Dendritic cell treated with granulocyte-macrophage colony-stimulating factor and Interleukin-4, amounts not matched to agents 40 ng/mL and 50 ng/mL, for 4 days (primary cell): ENCODE measurements at regions not wholly inside any gene's neighbourhood (a gene's known extent, or its start where the extent isn't known, plus 50 kb on each side); places are given as distances from the start of the nearest gene placed in this dataset.

Experiments used
- H3K27ac Mint-ChIP-seq: one replicate; pipeline ENCODE4 v1.8.0; 2022; ENCODE audit warnings: mild to moderate bottlenecking, mixed read lengths
- H3K27me3 Mint-ChIP-seq: one replicate; pipeline ENCODE4 v1.8.0; 2022; ENCODE audit warnings: mild to moderate bottlenecking, mixed read lengths
- H3K36me3 Mint-ChIP-seq: one replicate; pipeline ENCODE4 v1.8.0; 2022; ENCODE audit warnings: low read depth, mixed read lengths
- H3K4me1 Mint-ChIP-seq: one replicate; pipeline ENCODE4 v1.8.0; 2022; ENCODE audit warnings: low read depth, mixed read lengths
- H3K4me3 Mint-ChIP-seq: one replicate; pipeline ENCODE4 v1.8.0; 2022; ENCODE audit warnings: mild to moderate bottlenecking, moderate library complexity, mixed read lengths
- H3K9me3 Mint-ChIP-seq: one replicate; pipeline ENCODE4 v1.8.0; 2022; ENCODE audit warnings: mixed read lengths
- intact Hi-C: fragments of 100-400 bp; cut with micrococcal nuclease; formaldehyde crosslinking; loops from one replicate; pipeline ENCODE4 v1.15.0; 2022

DNA sequence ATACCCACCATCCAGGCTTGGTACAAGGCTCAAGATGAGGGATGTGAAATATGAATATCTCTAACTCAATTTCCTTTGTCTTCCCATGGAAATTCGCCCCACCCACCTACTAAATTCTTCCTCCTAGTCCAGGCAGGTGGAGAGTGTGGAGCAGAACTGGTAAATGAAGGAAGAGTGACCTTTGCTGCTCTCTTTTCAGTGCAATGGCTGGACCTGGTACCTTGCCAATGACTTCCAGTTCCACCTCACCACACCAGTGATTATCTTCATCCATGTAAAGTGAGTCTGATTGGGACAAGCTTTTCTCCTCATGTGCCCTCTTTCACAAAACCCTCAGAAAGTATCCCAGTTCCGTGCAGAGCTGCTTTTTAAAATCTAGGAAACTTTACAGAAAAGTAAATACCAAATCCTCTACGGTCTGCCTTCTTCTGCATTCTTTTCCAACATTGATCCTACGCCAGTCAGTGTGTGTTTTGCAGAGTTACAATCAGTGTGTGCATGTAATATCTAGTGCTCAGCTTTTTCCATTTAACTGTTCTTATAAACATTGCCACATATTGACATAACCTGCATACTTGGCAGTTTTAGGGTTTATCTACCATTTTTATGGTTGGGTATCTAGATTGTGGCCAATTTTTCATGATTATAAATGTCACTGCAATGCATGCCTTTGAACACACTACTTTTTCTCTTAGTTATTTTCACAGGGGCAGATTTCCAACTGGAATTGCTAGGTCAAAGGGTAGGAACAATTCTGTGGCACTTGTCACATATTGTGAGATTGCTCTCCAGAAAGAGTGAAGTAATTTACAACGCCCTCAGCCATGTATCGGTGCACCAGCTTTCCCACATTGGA, 86.5 kb upstream of the SEC11C start:
- Mint-ChIP-seq H3K4me3 (no peak overlapping the region), H3K9me3 (no peaks in the 10 kb centered on the region), H3K36me3 (no peaks in the 10 kb centered on the region), H3K27me3 (peaks cover 12% of the 10 kb centered on the region), H3K27ac (no peak overlapping the region), H3K4me1 (peaks cover 3% of the 10 kb centered on the region)
- intact Hi-C loops, result no loop called here

DNA sequence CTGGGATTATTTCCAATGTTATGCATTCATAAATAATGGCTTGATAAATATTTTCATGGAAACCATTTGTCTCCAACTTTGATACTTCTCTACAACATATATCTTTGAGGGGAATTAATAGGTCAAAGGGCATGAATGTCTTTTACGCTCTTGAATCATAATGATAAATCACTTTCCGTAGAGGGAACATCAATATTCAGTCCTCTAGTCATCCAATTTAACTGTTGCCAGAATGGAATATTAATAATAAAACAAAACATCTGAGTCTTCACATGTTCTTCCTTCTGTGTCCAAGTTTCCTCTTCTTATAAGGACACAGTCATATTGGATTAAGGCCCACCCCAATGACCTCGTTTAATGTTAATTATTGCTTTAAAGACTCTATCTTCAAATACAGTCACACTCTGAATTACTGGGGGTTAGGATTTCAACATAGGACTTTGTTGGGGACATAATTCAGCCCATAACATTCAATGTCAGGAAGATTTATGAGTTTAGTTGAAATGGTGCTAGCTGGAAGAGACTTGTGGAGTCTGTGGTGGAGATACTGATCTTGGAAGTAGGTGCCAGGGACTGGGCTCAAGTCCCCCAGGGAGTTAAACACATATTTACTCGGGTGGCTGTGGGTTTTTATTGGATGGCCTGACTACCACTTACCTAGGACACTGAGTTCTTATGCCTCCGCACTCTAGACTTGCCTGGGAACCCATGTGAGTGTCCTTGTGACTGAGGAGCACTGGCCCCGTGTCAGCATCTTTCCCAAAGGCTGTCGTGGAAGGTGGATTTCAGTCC, 85.0 kb upstream of the SEC11C start:
- no peak overlapping the region for H3K27ac Mint-ChIP-seq
- intact Hi-C loops, result no loop called here
- H3K27me3 Mint-ChIP-seq, result peaks cover 6% of the 10 kb centered on the region
- peaks cover 3% of the 10 kb centered on the region for H3K4me1 Mint-ChIP-seq
- H3K4me3 Mint-ChIP-seq, result no peak overlapping the region
- no peaks in the 10 kb centered on the region for H3K9me3 Mint-ChIP-seq
- H3K36me3 Mint-ChIP-seq, result no peaks in the 10 kb centered on the region

DNA sequence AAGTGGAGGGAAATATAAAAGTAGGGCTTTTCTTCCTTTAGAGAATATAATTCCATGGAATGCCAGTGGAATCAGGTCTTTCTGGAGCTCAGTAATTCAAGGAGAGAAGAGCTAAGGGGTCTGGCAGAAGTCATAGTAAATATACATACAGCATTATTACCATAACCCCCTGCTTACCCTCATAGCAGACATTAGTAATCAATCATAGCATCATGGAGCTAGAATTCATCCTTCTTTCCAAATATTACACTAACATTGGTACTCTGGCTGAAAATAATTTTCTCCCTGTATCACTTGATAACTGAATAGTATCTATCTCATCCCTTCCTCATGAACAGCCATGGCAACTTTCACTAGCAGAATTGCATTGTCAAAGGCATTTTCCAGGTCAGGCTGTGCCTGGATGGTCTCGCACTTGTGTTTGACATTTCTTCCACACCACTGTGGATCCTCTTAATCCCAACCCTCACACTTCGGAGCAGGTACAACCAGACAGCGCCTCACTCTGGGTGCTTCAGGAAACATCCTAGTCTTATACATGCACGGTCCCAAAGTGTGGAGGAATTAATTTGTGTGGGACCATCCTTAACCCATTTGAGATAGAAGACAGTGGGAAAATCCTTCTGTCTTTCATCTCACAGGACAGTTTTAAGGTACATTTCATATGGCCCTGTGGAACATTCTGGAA, 84.2 kb upstream of the SEC11C start:
- no peaks in the 10 kb centered on the region for H3K9me3 Mint-ChIP-seq
- peaks cover 3% of the 10 kb centered on the region for H3K4me1 Mint-ChIP-seq
- H3K27me3 Mint-ChIP-seq, result peaks cover 1% of the 10 kb centered on the region
- intact Hi-C loops, result no loop called here
- H3K4me3 Mint-ChIP-seq, result no peak overlapping the region
- H3K27ac Mint-ChIP-seq, result no peak overlapping the region
- no peaks in the 10 kb centered on the region for H3K36me3 Mint-ChIP-seq

DNA sequence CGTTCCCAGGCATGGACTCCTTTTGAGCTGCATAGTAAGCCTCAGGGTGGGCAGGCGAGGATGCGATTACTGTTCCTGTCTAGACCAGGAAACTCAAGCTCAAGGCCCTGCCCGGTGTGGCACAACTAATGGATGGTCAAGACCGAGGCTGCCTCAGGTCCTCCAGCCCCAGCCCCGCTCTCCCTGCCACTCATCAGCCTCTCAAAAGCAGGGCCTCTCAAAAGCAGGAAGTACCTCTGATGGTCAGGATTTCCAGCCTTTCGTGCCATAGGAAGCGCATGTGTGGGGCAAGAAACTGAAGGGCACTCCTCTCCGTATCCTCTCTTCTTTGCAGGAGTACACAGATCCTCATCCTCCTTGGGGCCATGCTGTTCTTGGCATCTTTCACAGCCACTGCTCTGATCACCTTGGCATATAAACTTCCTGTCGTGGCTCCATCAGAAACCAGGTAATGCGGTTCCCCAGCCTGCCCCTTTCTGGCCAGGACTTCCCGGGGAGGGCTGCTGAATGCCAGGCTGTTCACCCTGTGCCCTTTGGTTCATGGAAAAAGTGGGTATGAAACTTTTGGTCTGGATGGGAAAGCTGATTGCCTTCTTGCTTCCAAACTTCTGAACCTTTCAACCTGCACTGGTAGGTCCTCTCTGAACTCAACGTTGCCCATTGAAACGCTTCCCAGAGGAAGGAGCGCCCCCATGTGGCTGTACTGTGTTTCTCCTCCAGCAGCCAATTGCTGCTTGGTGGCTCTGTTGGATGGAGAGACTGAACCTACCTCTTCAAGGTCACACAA, 82.8 kb upstream of the SEC11C start:
- peaks cover 3% of the 10 kb centered on the region for H3K4me1 Mint-ChIP-seq
- no peaks in the 10 kb centered on the region for H3K36me3 Mint-ChIP-seq
- H3K4me3 Mint-ChIP-seq, result no peak overlapping the region
- H3K27ac Mint-ChIP-seq, result no peak overlapping the region
- intact Hi-C loops, result loop anchor here (1.0 kb wide), 1 partner anchor 276 kb away; no protein-coding TSS in a partner anchor
- peaks cover 3% of the 10 kb centered on the region for H3K27me3 Mint-ChIP-seq
- H3K9me3 Mint-ChIP-seq, result no peaks in the 10 kb centered on the region

DNA sequence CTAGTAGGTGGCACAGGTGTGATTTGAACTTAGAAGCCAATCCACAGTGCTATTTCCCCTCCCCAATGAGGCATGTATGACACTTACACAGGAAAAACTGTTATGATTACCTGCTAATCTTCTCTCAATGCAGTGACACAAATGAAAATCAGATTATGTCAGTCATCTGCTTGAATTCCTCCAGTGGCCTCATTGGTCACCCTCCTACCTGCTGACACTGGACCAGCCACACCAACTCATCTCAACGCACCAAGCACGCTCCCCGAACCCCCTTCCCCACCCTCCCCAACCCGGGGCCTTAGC, 82.2 kb upstream of the SEC11C start:
- Mint-ChIP-seq H3K27ac (no peak overlapping the region), H3K9me3 (no peaks in the 10 kb centered on the region)
- intact Hi-C loops, result loop anchor here (1.0 kb wide), 1 partner anchor 276 kb away; no protein-coding TSS in a partner anchor

DNA sequence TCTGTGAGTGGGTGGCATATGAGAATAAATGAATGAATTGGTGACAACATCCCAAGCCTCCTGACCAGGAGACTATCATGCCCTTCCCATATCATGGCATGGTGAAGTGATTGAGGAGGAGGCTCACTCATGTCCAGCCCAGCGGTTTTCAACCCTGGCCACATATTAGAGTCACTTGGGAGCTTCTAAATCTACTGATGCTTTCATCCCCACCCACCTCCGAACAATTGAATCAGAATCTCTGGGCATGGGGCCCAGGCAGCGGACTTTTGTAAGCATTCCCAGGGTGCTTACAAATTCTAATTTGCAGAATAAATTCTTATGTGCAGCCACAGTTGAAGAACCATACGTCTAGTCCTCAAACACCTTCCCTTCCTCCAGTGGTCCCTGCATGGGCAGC, 81.7 kb upstream of the SEC11C start:
- intact Hi-C loops, result loop anchor here (1.0 kb wide), 1 partner anchor 277 kb away; no protein-coding TSS in a partner anchor
- no peak overlapping the region for H3K27ac Mint-ChIP-seq

More for the DNA sequence above, 82.2 kb upstream of the SEC11C start:
- Mint-ChIP-seq H3K4me1 (peaks cover 3% of the 10 kb centered on the region), H3K4me3 (no peak overlapping the region), H3K36me3 (no peaks in the 10 kb centered on the region), H3K27me3 (peaks cover 3% of the 10 kb centered on the region)

DNA sequence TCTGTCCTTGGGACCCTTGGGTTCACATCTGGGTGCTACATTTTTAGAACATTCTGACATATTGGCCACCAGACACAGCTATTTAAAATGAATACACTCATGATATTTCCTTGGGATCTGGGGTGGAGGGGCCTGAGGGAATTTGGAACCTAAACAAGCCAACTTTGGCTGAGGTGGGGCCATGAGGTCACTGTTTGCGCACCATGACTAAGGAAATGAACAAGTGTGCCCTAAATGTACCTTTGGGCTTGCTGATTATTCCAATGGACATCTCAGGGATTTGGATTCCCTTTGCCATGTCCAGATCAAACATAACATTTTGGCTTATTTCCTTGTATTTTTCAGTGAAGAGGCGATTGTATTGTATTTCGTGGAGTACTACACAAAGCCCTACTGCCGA, 80.5 kb upstream of the SEC11C start:
- Mint-ChIP-seq H3K36me3 (no peaks in the 10 kb centered on the region), H3K9me3 (no peaks in the 10 kb centered on the region), H3K4me3 (no peak overlapping the region), H3K27ac (no peak overlapping the region), H3K27me3 (peaks cover 6% of the 10 kb centered on the region), H3K4me1 (peaks cover 3% of the 10 kb centered on the region)
- intact Hi-C loops, result no loop called here

More for the DNA sequence above, 81.7 kb upstream of the SEC11C start:
- H3K4me3 Mint-ChIP-seq, result no peak overlapping the region
- peaks cover 3% of the 10 kb centered on the region for H3K27me3 Mint-ChIP-seq
- H3K36me3 Mint-ChIP-seq, result no peaks in the 10 kb centered on the region
- H3K4me1 Mint-ChIP-seq, result peaks cover 3% of the 10 kb centered on the region
- H3K9me3 Mint-ChIP-seq, result no peaks in the 10 kb centered on the region

DNA sequence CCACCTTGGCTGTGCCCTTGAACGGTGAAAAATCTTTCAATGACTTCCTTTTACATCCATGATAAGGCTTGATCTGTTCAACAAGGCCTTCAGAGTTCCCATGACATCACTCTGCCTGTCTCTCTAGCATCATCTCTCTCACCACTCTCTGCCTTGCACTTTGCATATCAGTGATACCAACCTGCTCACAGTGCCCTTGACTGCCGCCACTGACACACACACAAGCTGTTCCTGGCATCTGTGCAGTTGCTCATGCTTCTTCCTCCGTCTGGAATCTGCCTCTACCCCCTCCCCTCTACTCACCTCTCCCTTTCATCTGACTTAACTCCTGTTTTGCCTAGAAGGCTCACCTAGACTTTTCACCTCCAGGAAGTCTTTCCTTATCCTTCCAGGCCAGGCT, 79.1 kb upstream of the SEC11C start:
- H3K27me3 Mint-ChIP-seq, result peaks cover 6% of the 10 kb centered on the region
- no peaks in the 10 kb centered on the region for H3K36me3 Mint-ChIP-seq
- H3K4me3 Mint-ChIP-seq, result no peak overlapping the region
- H3K27ac Mint-ChIP-seq, result no peak overlapping the region
- H3K4me1 Mint-ChIP-seq, result peaks cover 3% of the 10 kb centered on the region
- no peaks in the 10 kb centered on the region for H3K9me3 Mint-ChIP-seq
- intact Hi-C loops, result no loop called here

DNA sequence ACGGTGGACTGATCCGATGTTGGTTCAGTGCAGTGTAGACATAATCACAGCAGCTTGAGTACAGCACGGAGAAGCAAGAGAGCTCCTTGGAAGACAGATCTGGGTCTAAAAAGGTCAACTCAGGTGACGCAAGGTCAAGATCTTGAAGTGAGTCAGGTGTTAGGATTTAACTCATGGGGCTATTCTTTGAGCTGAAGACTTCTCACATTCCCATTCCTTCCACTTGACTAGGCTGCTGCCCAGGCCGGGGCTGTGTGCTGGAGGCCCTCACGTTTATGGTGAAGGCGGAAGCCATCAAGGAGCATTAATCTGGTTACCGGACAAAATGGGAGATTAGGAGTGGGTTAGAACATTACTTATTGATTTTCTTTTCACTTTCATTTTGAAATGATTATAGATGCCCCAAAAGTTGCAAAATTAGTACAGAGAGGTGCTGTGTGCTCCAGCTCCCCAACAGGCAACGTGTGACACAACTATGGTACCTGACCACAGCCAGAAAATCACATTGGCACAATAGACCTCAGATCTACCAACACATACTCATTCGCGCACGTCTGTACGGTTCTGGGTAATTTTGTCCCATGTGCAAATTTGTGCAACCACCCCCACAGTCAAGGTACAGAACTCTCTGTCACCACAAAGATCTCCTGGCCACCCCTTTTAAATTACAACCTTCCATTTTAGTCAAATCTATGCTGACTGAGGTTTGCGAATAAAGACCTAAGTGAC, 77.6 kb upstream of the SEC11C start:
- Mint-ChIP-seq H3K27ac (no peak overlapping the region), H3K36me3 (no peaks in the 10 kb centered on the region), H3K27me3 (peaks cover 6% of the 10 kb centered on the region), H3K9me3 (no peaks in the 10 kb centered on the region), H3K4me3 (no peak overlapping the region), H3K4me1 (peaks cover under 1% of the 10 kb centered on the region)
- intact Hi-C loops, result no loop called here

DNA sequence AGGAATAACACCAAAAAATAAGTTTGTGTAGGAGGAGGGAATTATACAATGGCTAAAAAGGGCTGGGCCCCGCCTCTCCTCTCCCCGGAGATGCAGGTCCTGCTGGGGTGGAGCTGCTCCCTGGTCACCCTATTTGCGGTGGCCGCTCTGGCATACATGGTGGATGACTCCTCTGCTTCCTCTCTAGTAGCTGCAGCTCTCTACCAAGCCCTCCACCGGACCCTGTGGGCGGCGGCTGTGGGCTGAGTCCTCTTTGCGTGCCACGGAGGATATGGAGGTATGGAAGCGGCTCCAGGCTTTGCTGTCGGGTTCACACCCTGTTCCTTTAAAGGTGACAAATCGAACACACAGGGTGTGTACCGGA, 77.1 kb upstream of the SEC11C start:
- intact Hi-C loops, result no loop called here
- no peak overlapping the region for H3K27ac Mint-ChIP-seq
- H3K4me1 Mint-ChIP-seq, result no peaks in the 10 kb centered on the region
- no peaks in the 10 kb centered on the region for H3K36me3 Mint-ChIP-seq
- no peak overlapping the region for H3K4me3 Mint-ChIP-seq
- no peaks in the 10 kb centered on the region for H3K9me3 Mint-ChIP-seq
- peaks cover 5% of the 10 kb centered on the region for H3K27me3 Mint-ChIP-seq

DNA sequence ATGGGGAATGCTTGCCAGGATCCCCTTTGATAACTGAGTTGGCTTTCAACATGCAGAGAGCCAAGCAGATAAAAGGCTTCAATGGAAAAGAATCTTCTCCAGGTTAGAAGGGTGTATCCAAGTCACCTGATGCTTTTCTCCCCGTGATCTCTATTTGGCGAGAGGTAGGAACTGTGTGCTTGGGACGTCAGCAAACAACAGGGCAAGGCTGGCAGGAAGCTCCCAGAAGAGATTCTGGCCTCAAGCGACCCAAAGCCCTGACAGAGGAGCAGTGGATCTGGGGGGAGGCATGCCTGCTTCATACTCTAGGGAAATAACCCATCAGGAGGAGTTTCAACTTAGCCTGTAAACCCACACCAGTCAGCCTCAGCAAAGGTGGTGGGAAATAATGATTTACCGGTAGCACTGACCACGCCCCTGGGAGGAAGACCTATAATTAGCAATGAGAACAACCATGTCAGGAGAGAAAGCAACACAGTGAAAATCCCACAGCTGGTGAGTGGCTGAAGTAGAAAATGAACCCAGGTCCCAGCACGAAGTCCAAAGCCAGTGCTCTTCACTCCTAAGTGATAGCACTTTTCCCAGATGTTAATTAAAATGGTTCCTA, 76.3 kb upstream of the SEC11C start:
- H3K4me1 Mint-ChIP-seq, result no peaks in the 10 kb centered on the region
- intact Hi-C loops, result no loop called here
- no peak overlapping the region for H3K4me3 Mint-ChIP-seq
- H3K9me3 Mint-ChIP-seq, result no peaks in the 10 kb centered on the region
- H3K27ac Mint-ChIP-seq, result no peak overlapping the region
- no peaks in the 10 kb centered on the region for H3K36me3 Mint-ChIP-seq
- peaks cover 5% of the 10 kb centered on the region for H3K27me3 Mint-ChIP-seq

DNA sequence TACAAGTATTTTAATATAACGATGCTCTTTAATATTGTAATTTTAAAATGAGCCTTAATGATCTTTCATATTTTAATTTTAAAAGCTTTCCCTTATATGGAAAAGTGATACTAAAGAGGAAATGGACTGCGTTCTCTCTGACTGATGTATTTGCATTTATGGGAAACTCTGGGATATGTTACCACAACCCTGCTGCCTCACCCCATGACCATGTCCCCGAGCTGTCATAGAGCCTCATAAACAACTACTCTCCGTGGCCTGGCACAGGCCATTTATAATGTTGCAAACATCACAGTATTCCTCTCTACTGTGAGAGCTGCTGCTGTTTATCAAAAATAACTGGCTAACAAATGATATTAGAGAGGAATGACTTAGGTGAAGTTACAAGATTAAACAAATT, 75.8 kb upstream of the SEC11C start:
- Mint-ChIP-seq H3K27ac (no peak overlapping the region), H3K4me3 (no peak overlapping the region), H3K27me3 (peaks cover 5% of the 10 kb centered on the region)

DNA sequence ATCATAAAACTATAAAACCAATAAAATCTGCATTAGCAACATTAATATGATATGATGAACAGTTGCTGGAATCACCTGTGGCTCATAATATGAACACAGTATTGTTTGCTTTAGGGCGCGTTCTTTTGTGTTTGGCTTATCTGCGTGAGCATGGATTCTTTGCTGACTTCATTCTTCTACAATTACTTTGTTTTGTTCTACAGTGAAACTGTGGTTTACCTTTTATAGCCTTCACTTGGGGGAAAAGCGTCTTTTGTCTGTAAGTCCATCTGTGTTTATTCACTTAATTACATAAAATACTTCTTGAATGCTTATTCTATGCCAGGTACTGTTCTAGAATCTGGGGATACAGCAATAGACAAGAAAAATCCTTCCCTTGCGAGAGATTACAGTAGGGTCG, 74.0 kb upstream of the SEC11C start:
- Mint-ChIP-seq H3K9me3 (no peaks in the 10 kb centered on the region), H3K4me3 (no peak overlapping the region), H3K27ac (no peak overlapping the region), H3K4me1 (no peaks in the 10 kb centered on the region), H3K27me3 (peaks cover 5% of the 10 kb centered on the region), H3K36me3 (no peaks in the 10 kb centered on the region)
- intact Hi-C loops, result no loop called here

More for the DNA sequence above, 75.8 kb upstream of the SEC11C start:
- no peaks in the 10 kb centered on the region for H3K9me3 Mint-ChIP-seq
- H3K36me3 Mint-ChIP-seq, result no peaks in the 10 kb centered on the region
- intact Hi-C loops, result no loop called here
- no peaks in the 10 kb centered on the region for H3K4me1 Mint-ChIP-seq
